Skeletal muscle tissue (tissue), 3 donors: ENCODE measurements at regions not wholly inside any gene's neighbourhood (a gene's known extent, or its start where the extent isn't known, plus 50 kb on each side); places are given as distances from the start of the nearest gene placed in this dataset.

Experiments
- H3K27ac ChIP-seq: one replicate; pipeline ENCODE4 v1.7.0; 2013; ENCODE audit warnings: mild to moderate bottlenecking, low read depth, low read length, inconsistent platforms
- H3K27me3 ChIP-seq, 3 donors: one replicate each; pipeline ENCODE4 v1.7.0; 2013; ENCODE audit warnings: low read length in 3 of 3; ENCODE audit not compliant: control insufficient read depth in 3 of 3, insufficient read depth in 3 of 3
- H3K36me3 ChIP-seq, 3 donors: one replicate each; pipeline ENCODE4 v1.7.0; 2013; ENCODE audit warnings: low read length in 3 of 3; ENCODE audit not compliant: control insufficient read depth in 3 of 3, insufficient read depth in 3 of 3
- H3K4me1 ChIP-seq, 3 donors: one replicate each; pipeline ENCODE4 v1.7.0; 2013; ENCODE audit warnings: low read length in 3 of 3, mild to moderate bottlenecking in 3 of 3; ENCODE audit not compliant: control insufficient read depth in 3 of 3, insufficient read depth in 3 of 3
- H3K4me3 ChIP-seq, 3 donors: one replicate each; pipeline ENCODE4 v1.7.0; 2013; ENCODE audit warnings: low read length in 3 of 3
- H3K9ac ChIP-seq, 3 donors: one replicate each; pipeline ENCODE4 v1.7.0; 2013; ENCODE audit warnings: low read length in 3 of 3, mild to moderate bottlenecking in 3 of 3, moderate library complexity in 2 of 3, low read depth in 1 of 3
- H3K9me3 ChIP-seq, 3 donors: one replicate each; pipeline ENCODE4 v1.7.0; 2013; ENCODE audit warnings: low read length in 3 of 3; ENCODE audit not compliant: control insufficient read depth in 3 of 3
- donor health status: Osteomylitis.

GRCh38 chr2:221312634-221313033 is 259.5 kb downstream of the EPHA4 start:
- no peaks in the 10 kb centered on the region for H3K36me3 ChIP-seq
- H3K9me3 ChIP-seq: no peaks in the 10 kb centered on the region
- no peak overlapping the region for H3K27ac ChIP-seq
- no peaks in the 10 kb centered on the region for H3K4me1 ChIP-seq
- no peaks in the 10 kb centered on the region for H3K27me3 ChIP-seq
- H3K4me3 ChIP-seq: no peak overlapping the region
- no peak overlapping the region for H3K9ac ChIP-seq

DNA sequence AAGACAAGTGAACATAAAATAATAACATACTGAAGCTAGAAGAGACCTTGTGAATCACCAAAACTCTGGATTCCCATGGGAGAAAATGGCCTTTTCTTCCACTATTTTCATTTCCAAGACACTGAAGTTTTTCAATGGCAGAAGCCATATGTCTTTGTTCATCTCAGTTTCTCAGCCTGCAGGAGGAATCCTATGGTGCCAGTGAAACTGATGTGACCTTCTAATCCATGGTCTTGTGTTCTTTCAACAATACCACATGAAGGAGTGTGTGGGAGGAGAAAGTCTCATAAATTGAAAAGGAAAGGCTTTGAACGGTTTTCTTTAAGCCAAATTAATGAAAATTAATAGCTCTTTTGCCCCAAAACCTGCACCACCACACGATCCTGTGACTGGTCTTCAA is 257.3 kb downstream of the EPHA4 start:
- Histone ChIP-seq H3K36me3 (no peaks in the 10 kb centered on the region), H3K4me1 (no peaks in the 10 kb centered on the region), H3K9me3 (no peaks in the 10 kb centered on the region), H3K27me3 (no peaks in the 10 kb centered on the region), H3K27ac (no peak overlapping the region), H3K4me3 (no peak overlapping the region), H3K9ac (no peak overlapping the region)

DNA sequence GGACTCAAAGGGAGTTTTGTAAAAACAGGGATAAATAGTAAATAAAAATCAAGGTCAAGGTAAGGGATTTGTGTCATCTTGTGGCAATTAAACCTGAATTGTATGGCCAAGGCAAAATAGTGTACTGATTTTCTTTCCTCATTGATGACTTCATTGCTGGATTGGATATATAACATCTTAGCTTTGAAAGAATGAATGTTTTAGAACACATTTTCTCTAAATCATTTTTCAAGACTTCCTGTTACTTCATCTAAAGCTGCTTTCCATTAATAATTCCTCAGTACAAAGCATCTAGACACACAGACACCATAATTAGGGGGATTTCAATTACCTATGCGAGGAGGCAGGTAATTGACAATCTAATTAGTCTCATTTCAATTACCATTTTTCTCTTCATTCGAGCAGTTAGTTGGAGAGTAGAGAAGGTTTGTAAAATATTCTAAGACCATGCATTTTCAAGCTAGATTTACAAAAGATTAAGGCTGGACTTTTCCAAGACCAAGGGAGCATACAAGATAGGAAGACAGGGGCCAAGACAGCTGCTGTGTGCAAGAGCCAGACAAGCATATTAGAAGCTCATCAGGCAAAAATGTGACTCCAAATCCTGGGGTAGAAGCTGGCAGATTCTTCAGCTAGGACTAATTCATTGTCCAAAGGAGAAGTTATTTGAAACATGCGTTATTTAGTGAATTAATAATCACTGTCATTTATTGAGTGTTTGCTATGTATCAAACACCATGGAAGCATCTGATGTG is 253.6 kb downstream of the EPHA4 start:
- H3K9me3 ChIP-seq: peaks cover 0 to 3% (median 0%) of the 10 kb centered on the region in 3 donors
- no peak overlapping the region for H3K9ac ChIP-seq
- no peaks in the 10 kb centered on the region for H3K4me1 ChIP-seq
- no peak overlapping the region for H3K27ac ChIP-seq
- H3K4me3 ChIP-seq: no peak overlapping the region
- H3K27me3 ChIP-seq: no peaks in the 10 kb centered on the region
- no peaks in the 10 kb centered on the region for H3K36me3 ChIP-seq

GRCh38 chr2:221322741-221323140 is 249.4 kb downstream of the EPHA4 start:
- Histone ChIP-seq H3K9ac (no peak overlapping the region), H3K9me3 (peaks cover 0 to 3% (median 0%) of the 10 kb centered on the region in 3 donors), H3K4me3 (no peak overlapping the region), H3K36me3 (no peaks in the 10 kb centered on the region), H3K27me3 (no peaks in the 10 kb centered on the region), H3K27ac (no peak overlapping the region), H3K4me1 (no peaks in the 10 kb centered on the region)

GRCh38 chr2:221323513-221323912 is 248.6 kb downstream of the EPHA4 start:
- peaks cover 0 to 3% (median 0%) of the 10 kb centered on the region in 3 donors for H3K9me3 ChIP-seq
- no peak overlapping the region for H3K9ac ChIP-seq
- no peaks in the 10 kb centered on the region for H3K27me3 ChIP-seq
- H3K4me1 ChIP-seq: no peaks in the 10 kb centered on the region
- no peaks in the 10 kb centered on the region for H3K36me3 ChIP-seq
- H3K4me3 ChIP-seq: no peak overlapping the region
- H3K27ac ChIP-seq: no peak overlapping the region

- no peak overlapping the region for H3K27ac ChIP-seq
- no peaks in the 10 kb centered on the region for H3K9me3 ChIP-seq
- H3K4me3 ChIP-seq: no peak overlapping the region
These were observed 241.7 kb downstream of the EPHA4 start for GRCh38 chr2:221330436-221330835.

GRCh38 chr2:221334481-221335218 is 237.5 kb downstream of the EPHA4 start:
- H3K27me3 ChIP-seq: no peaks in the 10 kb centered on the region
- no peak overlapping the region for H3K9ac ChIP-seq
- H3K4me3 ChIP-seq: no peak overlapping the region
- H3K4me1 ChIP-seq: no peaks in the 10 kb centered on the region
- no peaks in the 10 kb centered on the region for H3K36me3 ChIP-seq
- no peaks in the 10 kb centered on the region for H3K9me3 ChIP-seq
- no peak overlapping the region for H3K27ac ChIP-seq

More at GRCh38 chr2:221330436-221330835, 241.7 kb downstream of the EPHA4 start:
- H3K4me1 ChIP-seq: no peaks in the 10 kb centered on the region
- no peak overlapping the region for H3K9ac ChIP-seq
- no peaks in the 10 kb centered on the region for H3K27me3 ChIP-seq
- H3K36me3 ChIP-seq: no peaks in the 10 kb centered on the region

GRCh38 chr2:221335219-221335752 is 236.8 kb downstream of the EPHA4 start:
- H3K9ac ChIP-seq: no peak overlapping the region
- no peaks in the 10 kb centered on the region for H3K27me3 ChIP-seq
- H3K9me3 ChIP-seq: no peaks in the 10 kb centered on the region
- no peaks in the 10 kb centered on the region for H3K4me1 ChIP-seq
- H3K27ac ChIP-seq: no peak overlapping the region
- H3K4me3 ChIP-seq: no peak overlapping the region
- H3K36me3 ChIP-seq: no peaks in the 10 kb centered on the region

DNA sequence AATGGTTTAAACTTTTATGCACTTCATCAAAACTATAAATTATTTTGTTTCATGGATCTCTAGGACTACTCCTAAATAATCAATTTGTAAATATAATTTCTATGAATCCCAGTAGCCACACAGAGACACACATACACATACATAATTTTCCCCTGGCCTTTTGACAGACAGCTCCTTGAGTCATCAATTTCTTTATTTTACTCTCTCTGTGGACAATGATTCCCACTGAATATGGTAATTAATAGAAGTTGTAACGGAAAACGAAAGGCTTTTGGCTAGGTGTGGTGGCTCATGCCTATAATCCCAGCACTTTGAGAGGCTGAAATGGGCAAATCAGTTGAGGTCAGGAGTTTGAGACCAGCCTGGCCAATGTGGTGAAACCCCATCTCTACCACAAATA is 235.1 kb downstream of the EPHA4 start:
- no peak overlapping the region for H3K4me3 ChIP-seq
- no peaks in the 10 kb centered on the region for H3K9me3 ChIP-seq
- no peaks in the 10 kb centered on the region for H3K4me1 ChIP-seq
- no peaks in the 10 kb centered on the region for H3K36me3 ChIP-seq
- H3K27ac ChIP-seq: no peak overlapping the region
- H3K9ac ChIP-seq: no peak overlapping the region
- no peaks in the 10 kb centered on the region for H3K27me3 ChIP-seq
